ENCODE measurements at regions not wholly inside any gene's neighbourhood (a gene's known extent, or its start where the extent isn't known, plus 50 kb on each side); places are given as distances from the start of the nearest gene placed in this dataset.
A peak's percentile ranks its signal among the peaks of the same experiment; 100 is the strongest.

GRCh38 chr6:139597087-139597763, 222.8 kb upstream of the CITED2 start:
- BruUV-seq (replicated peaks): no TSS peak
- no peak overlapping the region for H3K4me3 ChIP-seq
- ChIA-PET POLR2A (interaction anchor here (1.2 to 1.4 kb wide), 2 partner anchors 9 to 223 kb away, joined by 3 to 4 read pairs; partner anchors contain the start of gene CITED2), CTCF (ENCODE audit: low intra/inter-chr PET ratio) (no interaction called here)
- no peak for FAIRE-seq
- no peak overlapping the region for H3K4me2 ChIP-seq (ENCODE audit: insufficient read depth, low read length)
- in situ Hi-C loops (cut with MboI) (no loop called here), intact Hi-C loops (cut with micrococcal nuclease) (no loop called here)
- H3K4me1 ChIP-seq (replicated peaks in 1 of 2; ENCODE audit: control insufficient read depth in 2 of 2, insufficient read depth in 2 of 2, low read length in 2 of 2): peaks cover 4 to 19% of the 10 kb centered on the region in 2 experiments; a peak in 3 of 5 replicates
- H3K27me3 ChIP-seq (ENCODE audit: control insufficient read depth in 2 of 2, insufficient read depth in 2 of 2, low read length in 2 of 2): no peaks in the 10 kb centered on the region
- H4K20me1 ChIP-seq (replicated peaks; ENCODE audit: control insufficient read depth, insufficient read depth, low read length): no peaks in the 10 kb centered on the region
- WGBS (ENCODE audit: insufficient coverage, low coverage, missing lambda C conversion rate): 89% methylated on average over 1 of the region's 1 CpG
- H2AFZ ChIP-seq (ENCODE audit: low read depth, low read length): peak overlapping the region; percentile 44
- TF ChIP-seq ARID3A (IDR thresholded peaks at IDR 0.05; ENCODE audit: borderline replicate concordance, low read depth, low read length) (no peak), SLC30A9 (CRISPR knock-in tag; IDR thresholded peaks at IDR 0.05) (no peak), CBX1 (IDR thresholded peaks at IDR 0.05; ENCODE audit: low read depth) (no peak)
- no peak for DNase-seq (ENCODE audit: extremely low read depth in 1 of 4, low spot score in 3 of 4)
- no peaks in the 10 kb centered on the region for H3K9me3 ChIP-seq (replicated peaks; ENCODE audit: control insufficient read depth, insufficient read depth, low read depth, low read length)
- no peaks in the 10 kb centered on the region for H3K36me3 ChIP-seq (ENCODE audit: control insufficient read depth, insufficient read depth, low read length)
- H3K9ac ChIP-seq (ENCODE audit: insufficient read depth in 1 of 2, low read depth in 2 of 2, low read length in 2 of 2): no peak overlapping the region
- no peak overlapping the region for H3K27ac ChIP-seq (ENCODE audit: extremely low read depth, low read depth, low read length)
- H3K9me1 ChIP-seq (ENCODE audit: control insufficient read depth, insufficient read depth, low read length): no peaks in the 10 kb centered on the region
- ATAC-seq: no peak
- H3K79me2 ChIP-seq (ENCODE audit: control insufficient read depth, insufficient read depth, low read length): no peaks in the 10 kb centered on the region

GRCh38 chr6:139595183-139595582, 220.7 kb upstream of the CITED2 start:
- Histone ChIP-seq H3K9ac (ENCODE audit: insufficient read depth in 1 of 2, low read depth in 2 of 2, low read length in 2 of 2) (no peak overlapping the region), H3K27me3 (ENCODE audit: control insufficient read depth in 2 of 2, insufficient read depth in 2 of 2, low read length in 2 of 2) (no peaks in the 10 kb centered on the region), H3K4me1 (replicated peaks in 1 of 2; ENCODE audit: control insufficient read depth in 2 of 2, insufficient read depth in 2 of 2, low read length in 2 of 2) (peaks cover 0 to 9% of the 10 kb centered on the region in 2 experiments; a peak in 3 of 5 replicates), H3K4me2 (ENCODE audit: insufficient read depth, low read length) (no peak overlapping the region), H3K36me3 (ENCODE audit: control insufficient read depth, insufficient read depth, low read length) (no peaks in the 10 kb centered on the region), H4K20me1 (replicated peaks; ENCODE audit: control insufficient read depth, insufficient read depth, low read length) (no peaks in the 10 kb centered on the region), H3K9me1 (ENCODE audit: control insufficient read depth, insufficient read depth, low read length) (no peaks in the 10 kb centered on the region), H3K27ac (ENCODE audit: extremely low read depth, low read depth, low read length) (no peak overlapping the region), H3K4me3 (no peak overlapping the region), H2AFZ (ENCODE audit: low read depth, low read length) (no peak overlapping the region), H3K9me3 (replicated peaks; ENCODE audit: control insufficient read depth, insufficient read depth, low read depth, low read length) (no peaks in the 10 kb centered on the region), H3K79me2 (ENCODE audit: control insufficient read depth, insufficient read depth, low read length) (no peaks in the 10 kb centered on the region)
- ChIA-PET POLR2A (interaction anchor here (0.7 to 1.0 kb wide), 3 partner anchors 12 to 220 kb away, joined by 3 to 4 read pairs (median 3); partner anchors contain the start of gene CITED2), CTCF (ENCODE audit: low intra/inter-chr PET ratio) (no interaction called here)
- BruUV-seq (replicated peaks): no TSS peak
- DNase-seq (ENCODE audit: extremely low read depth in 1 of 4, low spot score in 3 of 4): no peak
- 86% methylated on average over 3 of the region's 3 CpGs for WGBS (ENCODE audit: insufficient coverage, low coverage, missing lambda C conversion rate)
- TF ChIP-seq NR4A1 (CRISPR knock-in tag; IDR thresholded peaks at IDR 0.05) (no peak), NR4A1 (tag; IDR thresholded peaks at IDR 0.05) (no peak), TAL1 (IDR thresholded peaks at IDR 0.05) (no peak), KLF10 (CRISPR knock-in tag; IDR thresholded peaks at IDR 0.05) (no peak), SNRNP70 (optimal IDR thresholded peaks at IDR 0.05; ENCODE audit: low read depth, low read length) (no peak), RBM15 (IDR thresholded peaks at IDR 0.05; ENCODE audit: insufficient read depth, low read length) (no peak), RFX1 (IDR thresholded peaks at IDR 0.05) (peak; percentile 53), KDM4B (IDR thresholded peaks at IDR 0.05; ENCODE audit: borderline replicate concordance in 2 of 2, low read depth in 1 of 2) (no peak)
- no peak for ATAC-seq
- in situ Hi-C loops (cut with MboI) (no loop called here), intact Hi-C loops (cut with micrococcal nuclease) (no loop called here)
- no peak for FAIRE-seq

All from K562 (cell line).